ENCODE measurements at regions not wholly inside any gene's neighbourhood (a gene's known extent, or its start where the extent isn't known, plus 50 kb on each side); places are given as distances from the start of the nearest gene placed in this dataset.

- Histone ChIP-seq H3K9ac (ENCODE audit: low read length) (no peak overlapping the region), H3F3A (ENCODE audit: insufficient read depth, low read length) (no peaks in the 10 kb centered on the region), H3K9me3 (replicated peaks; ENCODE audit: insufficient read depth, low read length) (no peaks in the 10 kb centered on the region), H3K4me3 (ENCODE audit: low read length) (no peak overlapping the region), H3K27ac (ENCODE audit: low read length) (no peak overlapping the region), H3K36me3 (replicated peaks; ENCODE audit: insufficient read depth, low read length) (no peaks in the 10 kb centered on the region), H3K27me3 (replicated peaks; ENCODE audit: insufficient read depth, low read length) (no peaks in the 10 kb centered on the region), H3K79me2 (ENCODE audit: low read length) (no peaks in the 10 kb centered on the region), H4K20me1 (ENCODE audit: insufficient read depth, low read length) (no peaks in the 10 kb centered on the region), H3K4me2 (ENCODE audit: low read depth, low read length) (no peak overlapping the region), H2AFZ (ENCODE audit: low read length) (no peak overlapping the region), H3K4me1 (ENCODE audit: low read length) (no peaks in the 10 kb centered on the region), H3K9me2 (replicated peaks; ENCODE audit: insufficient read depth, low read length) (no peaks in the 10 kb centered on the region)
- DNase-seq, result no peak
- no peak for TF ChIP-seq EZH2 (optimal IDR thresholded peaks at IDR 0.05; ENCODE audit: low read depth, low read length)
Observed at GRCh38 chrX:122863067-122863466, 321.0 kb upstream of the GRIA3 start.

GRCh38 chrX:122866532-122866931 lies 317.5 kb upstream of the GRIA3 start:
- Histone ChIP-seq H3K27me3 (replicated peaks; ENCODE audit: insufficient read depth, low read length) (no peaks in the 10 kb centered on the region), H3K9ac (ENCODE audit: low read length) (no peak overlapping the region), H3K4me2 (ENCODE audit: low read depth, low read length) (no peak overlapping the region), H3K36me3 (replicated peaks; ENCODE audit: insufficient read depth, low read length) (no peaks in the 10 kb centered on the region), H3K4me1 (ENCODE audit: low read length) (no peaks in the 10 kb centered on the region), H3K27ac (ENCODE audit: low read length) (no peak overlapping the region), H2AFZ (ENCODE audit: low read length) (no peak overlapping the region), H3K4me3 (ENCODE audit: low read length) (no peak overlapping the region), H3K9me3 (replicated peaks; ENCODE audit: insufficient read depth, low read length) (no peaks in the 10 kb centered on the region), H4K20me1 (ENCODE audit: insufficient read depth, low read length) (no peaks in the 10 kb centered on the region), H3F3A (ENCODE audit: insufficient read depth, low read length) (no peaks in the 10 kb centered on the region), H3K79me2 (ENCODE audit: low read length) (no peaks in the 10 kb centered on the region), H3K9me2 (replicated peaks; ENCODE audit: insufficient read depth, low read length) (no peaks in the 10 kb centered on the region)
- DNase-seq, result no peak
- no peak for TF ChIP-seq EZH2 (optimal IDR thresholded peaks at IDR 0.05; ENCODE audit: low read depth, low read length)
- no peak for TF ChIP-seq CTCF (IDR thresholded peaks at IDR 0.05; ENCODE audit: low read length)
- no peak for TF ChIP-seq EZH2phosphoT487 (IDR thresholded peaks at IDR 0.05; ENCODE audit: low read length)

GRCh38 chrX:122868631-122869030 lies 315.4 kb upstream of the GRIA3 start:
- no peak overlapping the region for H2AFZ ChIP-seq (ENCODE audit: low read length)
- H3K4me2 ChIP-seq (ENCODE audit: low read depth, low read length), result no peak overlapping the region
- H4K20me1 ChIP-seq (ENCODE audit: insufficient read depth, low read length), result no peaks in the 10 kb centered on the region
- no peak overlapping the region for H3K4me3 ChIP-seq (ENCODE audit: low read length)
- DNase-seq, result no peak
- no peak overlapping the region for H3K27ac ChIP-seq (ENCODE audit: low read length)
- H3F3A ChIP-seq (ENCODE audit: insufficient read depth, low read length), result no peaks in the 10 kb centered on the region
- no peaks in the 10 kb centered on the region for H3K9me3 ChIP-seq (replicated peaks; ENCODE audit: insufficient read depth, low read length)
- no peaks in the 10 kb centered on the region for H3K4me1 ChIP-seq (ENCODE audit: low read length)
- H3K36me3 ChIP-seq (replicated peaks; ENCODE audit: insufficient read depth, low read length), result no peaks in the 10 kb centered on the region
- no peaks in the 10 kb centered on the region for H3K9me2 ChIP-seq (replicated peaks; ENCODE audit: insufficient read depth, low read length)
- H3K79me2 ChIP-seq (ENCODE audit: low read length), result no peaks in the 10 kb centered on the region
- TF ChIP-seq CTCF (IDR thresholded peaks at IDR 0.05; ENCODE audit: low read length) (no peak), EZH2phosphoT487 (IDR thresholded peaks at IDR 0.05; ENCODE audit: low read length) (no peak), EZH2 (optimal IDR thresholded peaks at IDR 0.05; ENCODE audit: low read depth, low read length) (no peak)
- no peak overlapping the region for H3K9ac ChIP-seq (ENCODE audit: low read length)
- H3K27me3 ChIP-seq (replicated peaks; ENCODE audit: insufficient read depth, low read length), result no peaks in the 10 kb centered on the region

GRCh38 chrX:122869171-122869570 lies 314.9 kb upstream of the GRIA3 start:
- Histone ChIP-seq H3F3A (ENCODE audit: insufficient read depth, low read length) (no peaks in the 10 kb centered on the region), H3K4me2 (ENCODE audit: low read depth, low read length) (no peak overlapping the region), H3K4me1 (ENCODE audit: low read length) (no peaks in the 10 kb centered on the region), H3K27ac (ENCODE audit: low read length) (no peak overlapping the region), H3K36me3 (replicated peaks; ENCODE audit: insufficient read depth, low read length) (no peaks in the 10 kb centered on the region), H2AFZ (ENCODE audit: low read length) (no peak overlapping the region), H3K4me3 (ENCODE audit: low read length) (no peak overlapping the region), H4K20me1 (ENCODE audit: insufficient read depth, low read length) (no peaks in the 10 kb centered on the region), H3K9me3 (replicated peaks; ENCODE audit: insufficient read depth, low read length) (no peaks in the 10 kb centered on the region), H3K9ac (ENCODE audit: low read length) (no peak overlapping the region), H3K79me2 (ENCODE audit: low read length) (no peaks in the 10 kb centered on the region), H3K27me3 (replicated peaks; ENCODE audit: insufficient read depth, low read length) (no peaks in the 10 kb centered on the region), H3K9me2 (replicated peaks; ENCODE audit: insufficient read depth, low read length) (no peaks in the 10 kb centered on the region)
- no peak for TF ChIP-seq EZH2 (optimal IDR thresholded peaks at IDR 0.05; ENCODE audit: low read depth, low read length)
- TF ChIP-seq CTCF (IDR thresholded peaks at IDR 0.05; ENCODE audit: low read length), result no peak
- no peak for TF ChIP-seq EZH2phosphoT487 (IDR thresholded peaks at IDR 0.05; ENCODE audit: low read length)
- no peak for DNase-seq
